ENCODE measurements at regions not wholly inside any gene's neighbourhood (a gene's known extent, or its start where the extent isn't known, plus 50 kb on each side); places are given as distances from the start of the nearest gene placed in this dataset.

GRCh38 chr10:78762086-78762630 is 306.6 kb upstream of the ZMIZ1 start:
- TF ChIP-seq RAD21 (IDR thresholded peaks at IDR 0.05; ENCODE audit: low read depth) (no peak), USF1 (IDR thresholded peaks at IDR 0.05) (no peak), CREB1 (IDR thresholded peaks at IDR 0.05; ENCODE audit: low read depth) (no peak), EGR1 (IDR thresholded peaks at IDR 0.05) (no peak), MAX (IDR thresholded peaks at IDR 0.05) (no peak), REST (IDR thresholded peaks at IDR 0.05; ENCODE audit: low read depth) (no peak), YY1 (IDR thresholded peaks at IDR 0.05; ENCODE audit: low read depth) (no peak), TAF1 (IDR thresholded peaks at IDR 0.05; ENCODE audit: low read depth) (no peak), TCF12 (IDR thresholded peaks at IDR 0.05; ENCODE audit: low read depth) (no peak), TEAD4 (IDR thresholded peaks at IDR 0.05) (no peak), ZBTB7A (IDR thresholded peaks at IDR 0.05; ENCODE audit: low read depth) (no peak), CEBPB (IDR thresholded peaks at IDR 0.05) (no peak), NFIC (IDR thresholded peaks at IDR 0.05) (no peak), EP300 (IDR thresholded peaks at IDR 0.05; ENCODE audit: borderline replicate concordance) (no peak), FOXM1 (IDR thresholded peaks at IDR 0.05; ENCODE audit: borderline replicate concordance, low read depth) (no peak)

- no peak for TF ChIP-seq TAF1 (IDR thresholded peaks at IDR 0.05; ENCODE audit: low read depth)
- no peak for TF ChIP-seq FOXM1 (IDR thresholded peaks at IDR 0.05; ENCODE audit: borderline replicate concordance, low read depth)
These were observed 305.5 kb upstream of the ZMIZ1 start for GRCh38 chr10:78763234-78763633.

- TF ChIP-seq ZBTB7A (IDR thresholded peaks at IDR 0.05; ENCODE audit: low read depth) (no peak), CEBPB (IDR thresholded peaks at IDR 0.05) (no peak), CREB1 (IDR thresholded peaks at IDR 0.05; ENCODE audit: low read depth) (no peak), EGR1 (IDR thresholded peaks at IDR 0.05) (no peak), USF1 (IDR thresholded peaks at IDR 0.05) (no peak)
These were observed 304.9 kb upstream of the ZMIZ1 start for GRCh38 chr10:78763651-78764395.

- TF ChIP-seq TEAD4 (IDR thresholded peaks at IDR 0.05): no peak
These were observed 304.3 kb upstream of the ZMIZ1 start for GRCh38 chr10:78764436-78764835.

GRCh38 chr10:78764846-78765430 is 303.8 kb upstream of the ZMIZ1 start:
- no peak for TF ChIP-seq RAD21 (IDR thresholded peaks at IDR 0.05; ENCODE audit: low read depth)
- no peak for TF ChIP-seq TAF1 (IDR thresholded peaks at IDR 0.05; ENCODE audit: low read depth)
- TF ChIP-seq USF1 (IDR thresholded peaks at IDR 0.05): no peak
- no peak for TF ChIP-seq REST (IDR thresholded peaks at IDR 0.05; ENCODE audit: low read depth)
- no peak for TF ChIP-seq MAX (IDR thresholded peaks at IDR 0.05)
- no peak for TF ChIP-seq EP300 (IDR thresholded peaks at IDR 0.05; ENCODE audit: borderline replicate concordance)
- no peak for TF ChIP-seq TCF12 (IDR thresholded peaks at IDR 0.05; ENCODE audit: low read depth)
- TF ChIP-seq TEAD4 (IDR thresholded peaks at IDR 0.05): no peak
- no peak for TF ChIP-seq YY1 (IDR thresholded peaks at IDR 0.05; ENCODE audit: low read depth)
- no peak for TF ChIP-seq EGR1 (IDR thresholded peaks at IDR 0.05)
- TF ChIP-seq CEBPB (IDR thresholded peaks at IDR 0.05): no peak
- TF ChIP-seq NFIC (IDR thresholded peaks at IDR 0.05): no peak
- no peak for TF ChIP-seq ZBTB7A (IDR thresholded peaks at IDR 0.05; ENCODE audit: low read depth)
- TF ChIP-seq CREB1 (IDR thresholded peaks at IDR 0.05; ENCODE audit: low read depth): no peak
- TF ChIP-seq FOXM1 (IDR thresholded peaks at IDR 0.05; ENCODE audit: borderline replicate concordance, low read depth): no peak

Measured in Ishikawa (cell line).